Astrocyte (in vitro differentiated cells and primary cell): ENCODE measurements at regions not wholly inside any gene's neighbourhood (a gene's known extent, or its start where the extent isn't known, plus 50 kb on each side); places are given as distances from the start of the nearest gene placed in this dataset.

ENCODE experiments used
- EZH2 ChIP-seq: IDR thresholded peaks from 2 replicates; pipeline ENCODE4 v1.6.1; 2012; ENCODE audit warnings: mild to moderate bottlenecking, low read length, inconsistent platforms; ENCODE audit not compliant: insufficient read depth
- TF ChIP-seq, protein P1 (sequence below): IDR thresholded peaks from 2 replicates; pipeline ENCODE4 v1.5.1; 2011; ENCODE audit warnings: low read depth, mild to moderate bottlenecking, inconsistent platforms, low read length, moderate library complexity; ENCODE audit not compliant: insufficient read depth

DNA sequence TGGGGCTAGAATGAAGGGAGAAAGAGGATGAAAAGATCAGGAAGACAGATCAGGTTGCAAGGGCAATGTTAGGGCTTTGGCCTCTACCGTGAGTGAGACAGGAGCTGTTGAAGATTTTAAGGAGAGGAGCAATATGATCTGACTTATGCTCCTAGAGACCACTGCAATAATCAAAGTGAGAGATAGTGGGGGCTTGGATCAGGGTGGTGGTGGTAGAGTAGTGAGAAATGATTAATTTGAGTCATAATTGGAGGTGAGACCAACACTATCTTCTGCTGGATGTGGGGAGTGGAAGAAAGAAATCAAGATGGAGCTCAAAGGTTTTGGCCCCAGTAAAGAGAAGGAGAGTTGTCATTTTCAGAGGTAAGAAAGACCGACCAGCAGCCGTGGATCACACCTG, 140.7 kb upstream of the TMEM170B start:
- TF ChIP-seq, protein P1, sequence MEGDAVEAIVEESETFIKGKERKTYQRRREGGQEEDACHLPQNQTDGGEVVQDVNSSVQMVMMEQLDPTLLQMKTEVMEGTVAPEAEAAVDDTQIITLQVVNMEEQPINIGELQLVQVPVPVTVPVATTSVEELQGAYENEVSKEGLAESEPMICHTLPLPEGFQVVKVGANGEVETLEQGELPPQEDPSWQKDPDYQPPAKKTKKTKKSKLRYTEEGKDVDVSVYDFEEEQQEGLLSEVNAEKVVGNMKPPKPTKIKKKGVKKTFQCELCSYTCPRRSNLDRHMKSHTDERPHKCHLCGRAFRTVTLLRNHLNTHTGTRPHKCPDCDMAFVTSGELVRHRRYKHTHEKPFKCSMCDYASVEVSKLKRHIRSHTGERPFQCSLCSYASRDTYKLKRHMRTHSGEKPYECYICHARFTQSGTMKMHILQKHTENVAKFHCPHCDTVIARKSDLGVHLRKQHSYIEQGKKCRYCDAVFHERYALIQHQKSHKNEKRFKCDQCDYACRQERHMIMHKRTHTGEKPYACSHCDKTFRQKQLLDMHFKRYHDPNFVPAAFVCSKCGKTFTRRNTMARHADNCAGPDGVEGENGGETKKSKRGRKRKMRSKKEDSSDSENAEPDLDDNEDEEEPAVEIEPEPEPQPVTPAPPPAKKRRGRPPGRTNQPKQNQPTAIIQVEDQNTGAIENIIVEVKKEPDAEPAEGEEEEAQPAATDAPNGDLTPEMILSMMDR: no peak
- TF ChIP-seq EZH2: no peak
